Kidney epithelial cell (primary cell): ENCODE measurements at regions not wholly inside any gene's neighbourhood (a gene's known extent, or its start where the extent isn't known, plus 50 kb on each side); places are given as distances from the start of the nearest gene placed in this dataset.
"Not testable (repeated sequence)": the region's sequence is repeated elsewhere in the genome, so short reads cannot be mapped to it uniquely, and the experiment has no call there.

Source experiments
- DNase-seq: peaks from one replicate; pipeline ENCODE4 v3.0.0-alpha.2; 2010; ENCODE audit warnings: low read depth
- H3K27me3 ChIP-seq: 2 replicates; pipeline ENCODE4 v1.6.0; 2011; ENCODE audit warnings: low read length; ENCODE audit not compliant: control insufficient read depth, insufficient read depth
- H3K36me3 ChIP-seq: 2 replicates; pipeline ENCODE4 v1.5.1; 2011; ENCODE audit warnings: low read length; ENCODE audit not compliant: control insufficient read depth, insufficient read depth
- H3K4me3 ChIP-seq: 2 replicates; pipeline ENCODE4 v1.5.1; 2011; ENCODE audit warnings: low read depth, mild to moderate bottlenecking, control low read depth, low read length

DNA sequence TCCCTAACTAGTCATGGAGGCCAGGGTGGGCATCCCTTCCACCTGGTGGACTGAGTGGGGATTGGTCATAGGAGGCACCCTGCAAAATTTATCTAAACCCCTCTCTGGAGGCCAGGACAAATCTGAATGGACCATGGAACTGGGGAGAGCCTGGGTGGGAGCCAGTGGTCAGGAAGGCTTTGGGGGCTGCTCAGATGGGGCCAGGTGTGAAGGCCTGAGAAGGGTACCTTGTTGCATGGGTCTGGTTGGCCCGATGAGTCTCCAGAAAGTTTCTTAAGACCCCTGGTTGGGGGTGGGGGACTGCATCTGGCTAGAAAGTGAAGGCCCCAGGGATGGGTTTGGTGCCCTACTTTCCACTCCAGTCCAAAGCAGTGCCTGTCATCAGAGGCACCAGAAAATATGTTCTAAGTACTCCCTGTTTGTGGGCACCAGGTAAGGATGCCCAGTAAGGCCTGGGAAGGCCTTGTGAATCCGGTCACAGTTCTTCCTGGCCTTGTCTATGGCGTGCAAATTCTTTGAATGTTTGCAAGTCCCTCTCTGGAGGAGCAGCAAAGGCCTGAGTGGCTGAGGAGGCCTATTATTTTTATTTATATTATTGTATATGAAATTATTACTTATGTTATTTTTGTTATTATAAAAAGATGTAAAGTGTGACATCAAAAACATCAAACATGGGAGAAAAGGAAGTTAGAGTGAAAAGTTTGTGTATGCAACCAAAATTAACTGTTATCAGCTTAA, 1729.0 kb downstream of the SPATA31A7 start:
- H3K27me3 ChIP-seq, H3K36me3 ChIP-seq, DNase-seq, H3K4me3 ChIP-seq: not testable (repeated sequence)

DNA sequence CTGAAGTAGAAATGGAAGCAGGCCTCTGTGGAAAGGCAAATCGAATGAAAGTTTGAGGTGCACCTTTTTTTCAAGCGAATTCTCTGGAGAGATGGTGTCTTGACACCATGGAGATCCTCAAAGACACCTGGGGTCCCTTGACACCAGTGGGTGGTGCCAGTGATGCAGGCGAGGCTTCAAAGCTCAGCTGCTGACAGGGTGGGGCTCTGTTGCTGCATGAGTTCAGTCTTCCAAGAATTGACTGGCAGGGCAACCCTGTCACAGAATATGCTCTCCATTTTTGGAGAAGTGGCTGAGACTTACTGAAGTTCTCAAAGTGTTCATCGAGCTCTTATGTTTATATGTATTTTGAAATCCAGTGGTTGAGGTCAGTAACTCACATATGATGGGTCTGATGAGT, 1741.6 kb downstream of the SPATA31A7 start:
- not testable (repeated sequence) for DNase-seq, H3K36me3 ChIP-seq, H3K27me3 ChIP-seq, H3K4me3 ChIP-seq

DNA sequence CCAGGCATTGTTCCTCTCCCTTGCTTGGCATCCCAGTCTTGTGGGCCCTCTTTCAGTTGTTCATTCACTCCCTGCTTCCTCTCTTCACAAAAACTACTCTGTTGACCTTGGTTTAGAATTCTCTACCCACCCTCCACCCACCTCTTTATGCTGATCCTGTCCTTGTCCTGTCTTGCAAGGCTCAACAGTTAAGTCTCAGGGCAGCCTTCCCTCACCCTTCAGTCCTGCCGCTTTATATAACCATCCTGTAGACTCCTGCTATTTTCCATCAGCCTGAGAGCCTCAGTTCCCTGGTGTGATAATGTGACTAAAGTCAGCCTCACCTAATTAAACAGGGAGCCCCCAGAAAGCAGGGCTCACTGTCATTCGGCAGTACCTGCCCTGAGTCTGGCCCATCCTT, 1763.0 kb downstream of the SPATA31A7 start:
- not testable (repeated sequence) for H3K36me3 ChIP-seq, H3K27me3 ChIP-seq, H3K4me3 ChIP-seq, DNase-seq
